HCT116 (cell line): ENCODE measurements at regions not wholly inside any gene's neighbourhood (a gene's known extent, or its start where the extent isn't known, plus 50 kb on each side); places are given as distances from the start of the nearest gene placed in this dataset.

Experiments used
- ATAC-seq: fragments of 200-7000 bp; cut with Tn5 transposase; 2 replicates; pipeline ENCODE4 v1.9.1; 2020; ENCODE audit warnings: mild to moderate bottlenecking, moderate library complexity
- BruUV-seq: library from RNA; stranded (reverse); fragments of 400-500 nt; replicated peaks from 2 replicates; lab custom pipeline; 2021; lab: Mats Ljungman, UMichigan
- CTCF ChIA-PET: fragments of 300-600 bp; sonication (Branson Sonifier 250); formaldehyde crosslinking; loops from one replicate; lab custom pipeline; 2021; ENCODE audit warnings: antibody characterized with exemption; lab: Charles Lee
- POLR2A ChIA-PET: fragments of 300-600, 350-600 bp; sonication (Branson Sonifier 250); formaldehyde crosslinking; loops from one replicate; lab custom pipeline; 2021; ENCODE audit warnings: antibody characterized with exemption; lab: Charles Lee
- RAD21 ChIA-PET, 2 experiments: fragments of 300-600 bp; sonication (Branson Sonifier 250); formaldehyde crosslinking; loops; one replicate each; lab custom pipeline; 2023; ENCODE audit warnings: low total read pairs in 2 of 2; ENCODE audit not compliant: uncharacterized antibody in 2 of 2, unreplicated experiment in 2 of 2, low non-redundant PET in 1 of 2; lab: Charles Lee
- DNase-seq: peaks from one replicate; pipeline ENCODE4 v3.0.0-alpha.2; 2010; ENCODE audit warnings: low read depth, low spot score
- H2AFZ ChIP-seq: fragments of 200-600 bp; shearing (Covaris generic), sonication (generic); 2 replicates; pipeline ENCODE4 v1.6.1; 2017; ENCODE audit warnings: low read depth, mixed run types, mixed read lengths, antibody characterized with exemption, low read length; ENCODE audit not compliant: poor library complexity, severe bottlenecking
- H3K27ac ChIP-seq: 2 replicates; pipeline ENCODE4 v1.5.1; 2012; ENCODE audit warnings: low read depth, low read length
- H3K27me3 ChIP-seq: fragments of 200-600 bp; sonication (generic); 2 replicates; pipeline ENCODE4 v1.6.1; 2016; ENCODE audit warnings: mixed run types, low read length, mixed read lengths; ENCODE audit not compliant: insufficient read depth
- H3K36me3 ChIP-seq, 2 experiments: fragments of 200-500 bp in 1 of 2; fragments of 200-600 bp in 1 of 2; sonication (Bioruptor generic) in 1 of 2; sonication (generic) in 1 of 2; 2 replicates each; pipeline versions ENCODE4 v1.5.1 to v1.6.1; 2014 to 2016; ENCODE audit warnings: low read length in 2 of 2, inconsistent platforms in 1 of 2, mixed read lengths in 1 of 2, mixed run types in 1 of 2; ENCODE audit not compliant: insufficient read depth in 2 of 2, control insufficient read depth in 1 of 2
- H3K4me1 ChIP-seq, 2 experiments: fragments of 200-600 bp in 1 of 2; sonication (generic) in 1 of 2; 2 replicates each; pipeline versions ENCODE4 v1.5.1 to v1.6.1; 2012 to 2017; ENCODE audit warnings: low read length in 2 of 2, inconsistent platforms in 1 of 2, mild to moderate bottlenecking in 1 of 2, mixed read lengths in 1 of 2, mixed run types in 1 of 2, moderate library complexity in 1 of 2; ENCODE audit not compliant: insufficient read depth in 2 of 2, control insufficient read depth in 1 of 2
- H3K4me2 ChIP-seq: fragments of 200-600 bp; sonication (generic); 2 replicates; pipeline ENCODE4 v1.6.1; 2017; ENCODE audit warnings: mixed run types, low read length, mixed read lengths
- H3K4me3 ChIP-seq, 2 experiments: fragments of 200-600 bp in 1 of 2; sonication (generic) in 1 of 2; replicated peaks in 1 of 2; 2 replicates each; pipeline ENCODE4 v1.5.1; 2011 to 2016; ENCODE audit warnings: low read length in 2 of 2, control low read depth in 1 of 2, low read depth in 1 of 2, mild to moderate bottlenecking in 1 of 2, mixed read lengths in 1 of 2, mixed run types in 1 of 2
- H3K79me2 ChIP-seq: fragments of 200-600 bp; sonication (generic); 2 replicates; pipeline ENCODE4 v1.6.1; 2017; ENCODE audit warnings: mild to moderate bottlenecking, mixed run types, low read length, moderate library complexity, mixed read lengths; ENCODE audit not compliant: insufficient read depth
- H3K9ac ChIP-seq: fragments of 200-600 bp; sonication (generic); 2 replicates; pipeline ENCODE4 v1.6.1; 2016; ENCODE audit warnings: low read length, mixed read lengths
- H3K9me2 ChIP-seq: fragments of 200-600 bp; sonication (generic), shearing (Covaris generic); 2 replicates; pipeline ENCODE4 v1.6.1; 2017; ENCODE audit warnings: mixed run types, mild to moderate bottlenecking, moderate library complexity; ENCODE audit not compliant: insufficient read depth
- H3K9me3 ChIP-seq, 2 experiments: fragments of 200-500 bp in 1 of 2; fragments of 200-600 bp in 1 of 2; sonication (Bioruptor generic) in 1 of 2; sonication (generic) in 1 of 2; 2 replicates each; pipeline ENCODE4 v1.6.1; 2014 to 2017; ENCODE audit warnings: low read length in 2 of 2, mixed read lengths in 2 of 2, inconsistent platforms in 1 of 2, low read depth in 1 of 2, mild to moderate bottlenecking in 1 of 2, mixed run types in 1 of 2, moderate library complexity in 1 of 2; ENCODE audit not compliant: control insufficient read depth in 1 of 2, insufficient read depth in 1 of 2
- H4K20me1 ChIP-seq: fragments of 200-600 bp; sonication (generic), shearing (Covaris generic); 2 replicates; pipeline ENCODE4 v1.6.1; 2017; ENCODE audit warnings: mixed run types, mild to moderate bottlenecking, moderate library complexity; ENCODE audit not compliant: insufficient read depth
- ELF1 ChIP-seq: IDR thresholded peaks from 2 replicates; pipeline ENCODE4 v1.6.1; 2012; ENCODE audit warnings: low read depth, borderline replicate concordance
- EZH2phosphoT487 ChIP-seq: fragments of 200-600 bp; IDR thresholded peaks from 2 replicates; pipeline ENCODE4 v1.6.1; 2018; ENCODE audit warnings: antibody characterized with exemption, borderline replicate concordance
- REST ChIP-seq: IDR thresholded peaks from 2 replicates; pipeline ENCODE4 v1.6.1; 2012; ENCODE audit warnings: low read depth
- TCF7L2 ChIP-seq: IDR thresholded peaks from 2 replicates; pipeline ENCODE4 v1.7.0; 2011; ENCODE audit warnings: borderline replicate concordance, inconsistent platforms; ENCODE audit not compliant: insufficient read depth, insufficient read length; ENCODE audit errors: extremely low read depth
- intact Hi-C: fragments of 100-400 bp; cut with micrococcal nuclease; formaldehyde crosslinking; loops from 2 replicates; pipeline ENCODE4 v1.10.0; 2022
- TF ChIP-seq, protein P1 (sequence below): IDR thresholded peaks from 2 replicates; pipeline ENCODE4 v1.6.1; 2012

GRCh38 chr2:236682651-236683422 is 113.2 kb downstream of the ACKR3 start:
- no peaks in the 10 kb centered on the region for H3K36me3 ChIP-seq
- no peak overlapping the region for H3K4me3 ChIP-seq
- H3K9me3 ChIP-seq = no peaks in the 10 kb centered on the region
- POLR2A ChIA-PET = no interaction called here
- RAD21 ChIA-PET = no interaction called here
- no peak for ATAC-seq
- no peaks in the 10 kb centered on the region; the same call in 1 of the 2 replicates for H4K20me1 ChIP-seq
- intact Hi-C loops = no loop called here
- H3K4me2 ChIP-seq = no peak overlapping the region
- H3K9ac ChIP-seq = no peak overlapping the region
- H2AFZ ChIP-seq = no peak overlapping the region
- H3K9me2 ChIP-seq = no peaks in the 10 kb centered on the region
- no peak for TF ChIP-seq REST
- no peak for TF ChIP-seq TCF7L2
- TF ChIP-seq EZH2phosphoT487 = no peak
- no peak for TF ChIP-seq ELF1
- TF ChIP-seq, protein P1, sequence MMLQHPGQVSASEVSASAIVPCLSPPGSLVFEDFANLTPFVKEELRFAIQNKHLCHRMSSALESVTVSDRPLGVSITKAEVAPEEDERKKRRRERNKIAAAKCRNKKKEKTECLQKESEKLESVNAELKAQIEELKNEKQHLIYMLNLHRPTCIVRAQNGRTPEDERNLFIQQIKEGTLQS = no peak
- no peaks in the 10 kb centered on the region for H3K79me2 ChIP-seq
- no peak for DNase-seq
- H3K27me3 ChIP-seq = peaks cover 55% of the 10 kb centered on the region
- H3K27ac ChIP-seq = no peak overlapping the region
- CTCF ChIA-PET = no interaction called here
- BruUV-seq = no TSS peak
- no peaks in the 10 kb centered on the region for H3K4me1 ChIP-seq
